Natural killer cell (primary cell): ENCODE measurements at regions not wholly inside any gene's neighbourhood (a gene's known extent, or its start where the extent isn't known, plus 50 kb on each side); places are given as distances from the start of the nearest gene placed in this dataset.

ENCODE experiments used
- ATAC-seq, 3 donors: fragments of 150-1000 bp in 2 of 3; fragments of 200-7000 bp in 1 of 3; cut with Tn5 transposase; 1 replicate in 1 of 3; 2 replicates in 2 of 3; pipeline ENCODE4 v1.10.0; 2021; ENCODE audit warnings: mild to moderate bottlenecking in 2 of 3, moderate library complexity in 2 of 3
- DNase-seq, 2 donors: peaks; one replicate each; pipeline versions ENCODE4 v3.0.0 to v3.0.0-alpha.2; 2013 to 2021; ENCODE audit warnings: mixed read lengths in 1 of 2
- H3K27ac ChIP-seq: one replicate; pipeline ENCODE4 v1.5.1; 2013; ENCODE audit warnings: mild to moderate bottlenecking, low read length
- H3K27me3 ChIP-seq: one replicate; pipeline ENCODE4 v1.6.1; 2013; ENCODE audit warnings: low read length; ENCODE audit not compliant: control insufficient read depth, insufficient read depth
- H3K36me3 ChIP-seq: one replicate; pipeline ENCODE4 v1.6.1; 2013; ENCODE audit warnings: low read length; ENCODE audit not compliant: control insufficient read depth, insufficient read depth
- H3K4me1 ChIP-seq: one replicate; pipeline ENCODE4 v1.6.1; 2013; ENCODE audit warnings: low read length; ENCODE audit not compliant: control insufficient read depth, insufficient read depth
- H3K4me3 ChIP-seq: one replicate; pipeline ENCODE4 v1.5.1; 2013; ENCODE audit warnings: low read length
- H3K9me3 ChIP-seq: one replicate; pipeline ENCODE4 v1.6.1; 2013; ENCODE audit warnings: low read length; ENCODE audit not compliant: control insufficient read depth, insufficient read depth
- H3K27ac Mint-ChIP-seq, 2 donors: one replicate each; pipeline ENCODE4 v1.8.0; 2022; ENCODE audit warnings: mild to moderate bottlenecking in 2 of 2, mixed read lengths in 2 of 2, moderate library complexity in 1 of 2
- H3K27me3 Mint-ChIP-seq, 2 donors: one replicate each; pipeline ENCODE4 v1.8.0; 2022; ENCODE audit warnings: low read depth in 2 of 2, mixed read lengths in 2 of 2
- H3K36me3 Mint-ChIP-seq: one replicate; pipeline ENCODE4 v1.8.0; 2022; ENCODE audit warnings: mixed read lengths
- H3K4me1 Mint-ChIP-seq, 2 donors: one replicate each; pipeline ENCODE4 v1.8.0; 2022; ENCODE audit warnings: mixed read lengths in 2 of 2
- H3K4me3 Mint-ChIP-seq: one replicate; pipeline ENCODE4 v1.8.0; 2022; ENCODE audit warnings: mild to moderate bottlenecking, moderate library complexity, mixed read lengths
- H3K9me3 Mint-ChIP-seq, 2 donors: one replicate each; pipeline ENCODE4 v1.8.0; 2022; ENCODE audit warnings: mixed read lengths in 2 of 2
- WGBS: methylation state at CpG from one replicate; pipeline ENCODE4 v1.1.7; 2013; ENCODE audit warnings: missing lambda C conversion rate; ENCODE audit not compliant: insufficient coverage; 5-methylcytosine and 5-hydroxymethylcytosine counted together
- intact Hi-C: fragments of 100-400 bp; cut with micrococcal nuclease; formaldehyde crosslinking; loops from one replicate; pipeline ENCODE4 v1.14.2; 2022
- TF ChIP-seq, protein P1 (sequence below): fragments of 200-600 bp; IDR thresholded peaks from one replicate; pipeline ENCODE4 v1.8.0; 2022; ENCODE audit warnings: antibody characterized with exemption

DNA sequence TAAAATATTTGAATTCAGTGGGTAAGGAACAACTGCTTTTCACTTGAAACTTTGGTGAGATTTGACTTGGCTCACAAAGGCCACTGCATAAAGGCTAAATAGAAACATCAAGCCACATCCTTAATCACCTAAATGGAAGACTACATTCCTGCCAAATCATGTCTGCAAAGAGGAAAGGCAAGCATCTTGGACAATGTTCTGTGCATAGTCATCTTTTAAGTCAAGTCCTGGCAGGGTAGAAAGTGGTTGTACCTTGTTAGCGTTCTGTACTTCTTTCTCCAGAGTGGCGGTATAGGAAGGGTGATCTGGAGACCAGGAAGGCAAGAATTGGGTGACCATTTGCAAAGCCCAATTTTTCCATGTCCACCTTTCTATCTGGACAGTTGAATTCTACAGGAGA, 121.4 kb upstream of the SLC14A2 start:
- Mint-ChIP-seq H3K27ac (no peak overlapping the region), H3K9me3 (no peaks in the 10 kb centered on the region), H3K4me1 (no peaks in the 10 kb centered on the region), H3K4me3 (no peak overlapping the region), H3K27me3 (peaks cover 0 to 13% of the 10 kb centered on the region in 2 donors), H3K36me3 (no peaks in the 10 kb centered on the region)
- Histone ChIP-seq H3K36me3 (no peaks in the 10 kb centered on the region), H3K9me3 (no peaks in the 10 kb centered on the region), H3K27me3 (no peaks in the 10 kb centered on the region), H3K4me3 (no peak overlapping the region), H3K4me1 (no peaks in the 10 kb centered on the region), H3K27ac (no peak overlapping the region)
- 97% methylated on average over 2 of the region's 2 CpGs for WGBS
- TF ChIP-seq, protein P1, sequence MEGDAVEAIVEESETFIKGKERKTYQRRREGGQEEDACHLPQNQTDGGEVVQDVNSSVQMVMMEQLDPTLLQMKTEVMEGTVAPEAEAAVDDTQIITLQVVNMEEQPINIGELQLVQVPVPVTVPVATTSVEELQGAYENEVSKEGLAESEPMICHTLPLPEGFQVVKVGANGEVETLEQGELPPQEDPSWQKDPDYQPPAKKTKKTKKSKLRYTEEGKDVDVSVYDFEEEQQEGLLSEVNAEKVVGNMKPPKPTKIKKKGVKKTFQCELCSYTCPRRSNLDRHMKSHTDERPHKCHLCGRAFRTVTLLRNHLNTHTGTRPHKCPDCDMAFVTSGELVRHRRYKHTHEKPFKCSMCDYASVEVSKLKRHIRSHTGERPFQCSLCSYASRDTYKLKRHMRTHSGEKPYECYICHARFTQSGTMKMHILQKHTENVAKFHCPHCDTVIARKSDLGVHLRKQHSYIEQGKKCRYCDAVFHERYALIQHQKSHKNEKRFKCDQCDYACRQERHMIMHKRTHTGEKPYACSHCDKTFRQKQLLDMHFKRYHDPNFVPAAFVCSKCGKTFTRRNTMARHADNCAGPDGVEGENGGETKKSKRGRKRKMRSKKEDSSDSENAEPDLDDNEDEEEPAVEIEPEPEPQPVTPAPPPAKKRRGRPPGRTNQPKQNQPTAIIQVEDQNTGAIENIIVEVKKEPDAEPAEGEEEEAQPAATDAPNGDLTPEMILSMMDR: no peak
- no peak for ATAC-seq
- intact Hi-C loops: no loop called here
- no peak for DNase-seq

DNA sequence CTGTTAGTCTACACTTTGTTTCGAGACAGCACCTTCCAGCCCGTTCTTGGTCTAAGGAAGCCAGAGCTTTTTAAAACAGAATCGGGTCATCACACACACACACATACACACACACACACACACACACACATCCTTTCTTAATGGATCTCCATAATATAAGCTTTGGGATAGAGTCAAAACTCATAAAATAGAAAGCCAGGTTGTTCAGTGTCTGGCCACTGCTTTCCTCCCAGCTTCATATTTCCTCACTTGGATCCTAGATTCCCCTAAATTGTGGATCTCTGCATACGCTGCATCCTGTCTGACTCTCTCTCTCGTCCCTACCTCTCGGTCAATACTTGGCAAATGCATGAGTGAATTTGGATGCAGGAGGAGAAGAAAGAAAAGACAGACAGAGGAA, 120.5 kb upstream of the SLC14A2 start:
- Histone ChIP-seq H3K27me3 (no peaks in the 10 kb centered on the region), H3K36me3 (no peaks in the 10 kb centered on the region), H3K4me1 (no peaks in the 10 kb centered on the region), H3K27ac (no peak overlapping the region), H3K9me3 (no peaks in the 10 kb centered on the region), H3K4me3 (no peak overlapping the region)
- TF ChIP-seq, protein P1: no peak
- WGBS: 84% methylated on average over 4 of the region's 6 CpGs
- ATAC-seq: no peak
- no peaks in the 10 kb centered on the region for H3K36me3 Mint-ChIP-seq
- intact Hi-C loops: no loop called here
- DNase-seq: no peak
- no peaks in the 10 kb centered on the region for H3K9me3 Mint-ChIP-seq
- no peaks in the 10 kb centered on the region for H3K4me1 Mint-ChIP-seq
- no peak overlapping the region for H3K27ac Mint-ChIP-seq
- no peak overlapping the region for H3K4me3 Mint-ChIP-seq
- H3K27me3 Mint-ChIP-seq: peaks cover 0 to 13% of the 10 kb centered on the region in 2 donors

DNA sequence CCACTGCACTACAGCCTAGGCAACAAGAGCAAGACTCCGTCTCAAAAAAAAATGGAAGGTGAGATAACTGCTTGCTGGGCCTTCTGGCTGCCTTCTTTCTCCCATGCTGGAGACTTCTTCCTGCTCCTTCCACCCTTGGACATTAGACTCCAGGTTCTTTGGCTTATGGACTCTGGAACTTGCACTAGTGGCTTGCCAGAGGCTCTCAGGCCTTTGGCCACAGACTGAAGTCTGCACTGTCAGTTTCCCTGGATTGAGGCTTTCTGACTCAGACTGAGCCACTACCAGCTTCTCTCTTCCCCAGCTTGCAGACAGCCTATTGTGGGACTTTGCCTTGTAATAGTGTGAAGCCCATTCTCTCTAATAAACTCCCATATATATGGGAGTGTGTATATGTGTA, 118.5 kb upstream of the SLC14A2 start:
- peaks cover 0 to 15% of the 10 kb centered on the region in 2 donors for H3K27me3 Mint-ChIP-seq
- intact Hi-C loops: no loop called here
- TF ChIP-seq, protein P1: no peak
- no peaks in the 10 kb centered on the region for H3K36me3 ChIP-seq
- H3K27ac Mint-ChIP-seq: no peak overlapping the region
- no peaks in the 10 kb centered on the region for H3K4me1 Mint-ChIP-seq
- whole genome bisulfite sequencing: 100% methylated on average over 1 of the region's 1 CpG
- H3K27ac ChIP-seq: no peak overlapping the region
- H3K9me3 ChIP-seq: no peaks in the 10 kb centered on the region
- H3K9me3 Mint-ChIP-seq: no peaks in the 10 kb centered on the region
- no peaks in the 10 kb centered on the region for H3K27me3 ChIP-seq
- no peaks in the 10 kb centered on the region for H3K36me3 Mint-ChIP-seq
- no peak overlapping the region for H3K4me3 ChIP-seq
- ATAC-seq: no peak
- no peak overlapping the region for H3K4me3 Mint-ChIP-seq
- H3K4me1 ChIP-seq: no peaks in the 10 kb centered on the region
- no peak for DNase-seq

DNA sequence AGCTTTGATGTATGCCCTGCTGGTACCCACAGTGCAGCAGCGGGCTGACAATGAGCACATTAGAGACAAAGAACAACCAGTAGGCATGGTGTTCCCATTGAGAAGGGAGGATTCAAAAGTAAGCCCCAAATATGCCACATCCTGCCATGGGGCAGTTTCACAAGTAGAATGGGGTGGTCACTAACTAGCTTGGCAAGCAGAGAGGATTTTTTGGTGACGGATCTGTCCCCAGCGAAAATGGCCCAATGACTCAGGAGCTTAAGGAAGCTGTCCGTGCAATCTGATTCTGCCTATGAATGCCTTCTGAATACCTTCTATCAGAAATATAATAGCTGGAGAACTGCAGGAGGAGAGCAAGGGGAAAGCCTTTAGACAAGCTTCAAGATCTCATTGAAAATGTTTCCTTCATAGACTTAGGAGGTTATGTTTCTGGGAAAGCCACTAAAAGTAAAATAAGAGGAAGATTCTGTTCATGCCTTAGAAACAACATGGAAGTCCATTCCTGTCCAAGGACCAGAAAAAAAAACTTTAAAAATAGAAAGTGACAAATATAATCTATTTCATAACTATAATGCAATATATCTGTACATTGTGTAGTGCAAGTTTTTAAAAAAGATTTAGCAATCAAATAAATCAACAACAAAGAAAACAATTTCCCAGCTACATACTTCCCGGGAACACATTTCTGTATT, 117.5 kb upstream of the SLC14A2 start:
- DNase-seq: no peak
- Mint-ChIP-seq H3K4me3 (no peak overlapping the region), H3K9me3 (no peaks in the 10 kb centered on the region), H3K36me3 (no peaks in the 10 kb centered on the region), H3K27me3 (peaks cover 0 to 15% of the 10 kb centered on the region in 2 donors), H3K4me1 (no peaks in the 10 kb centered on the region), H3K27ac (no peak overlapping the region)
- H3K4me1 ChIP-seq: no peaks in the 10 kb centered on the region
- intact Hi-C loops: no loop called here
- no peaks in the 10 kb centered on the region for H3K27me3 ChIP-seq
- H3K4me3 ChIP-seq: no peak overlapping the region
- WGBS: 100% methylated on average over 4 of the region's 5 CpGs
- H3K27ac ChIP-seq: no peak overlapping the region
- no peak for ATAC-seq
- TF ChIP-seq, protein P1: no peak
- no peaks in the 10 kb centered on the region for H3K36me3 ChIP-seq
- no peaks in the 10 kb centered on the region for H3K9me3 ChIP-seq
